H9 (cell line): ENCODE measurements at regions not wholly inside any gene's neighbourhood (a gene's known extent, or its start where the extent isn't known, plus 50 kb on each side); places are given as distances from the start of the nearest gene placed in this dataset.

Experiments used
- DNase-seq: peaks from one replicate; pipeline ENCODE4 v3.0.0-alpha.2; 2017
- H2AFZ ChIP-seq: one replicate; pipeline ENCODE4 v1.6.1; 2013; ENCODE audit warnings: mild to moderate bottlenecking, low read length, control low read depth, moderate library complexity
- H2AK5ac ChIP-seq: 2 replicates; pipeline ENCODE4 v1.6.1; 2013; ENCODE audit warnings: low read length, control low read depth, mixed read lengths; ENCODE audit not compliant: insufficient read length
- H2BK120ac ChIP-seq: one replicate; pipeline ENCODE4 v1.6.1; 2013; ENCODE audit warnings: low read depth, mild to moderate bottlenecking, low read length, control low read depth, inconsistent platforms; ENCODE audit not compliant: poor library complexity, severe bottlenecking
- H2BK12ac ChIP-seq: 2 replicates; pipeline ENCODE4 v1.6.1; 2013; ENCODE audit warnings: low read length, control low read depth, mixed read lengths, low read depth; ENCODE audit not compliant: insufficient read length
- H2BK15ac ChIP-seq: 2 replicates; pipeline ENCODE4 v1.6.1; 2013; ENCODE audit warnings: low read depth, low read length, control low read depth
- H2BK20ac ChIP-seq: one replicate; pipeline ENCODE4 v1.6.1; 2013; ENCODE audit warnings: low read depth, mild to moderate bottlenecking, low read length, control low read depth, inconsistent platforms; ENCODE audit not compliant: poor library complexity, severe bottlenecking
- H2BK5ac ChIP-seq: 2 replicates; pipeline ENCODE4 v1.6.1; 2013; ENCODE audit warnings: low read length, control low read depth, mixed read lengths; ENCODE audit not compliant: insufficient read length
- H3K14ac ChIP-seq: 2 replicates; pipeline ENCODE4 v1.6.1; 2013; ENCODE audit warnings: low read length, control low read depth; ENCODE audit not compliant: insufficient read depth
- H3K18ac ChIP-seq: 2 replicates; pipeline ENCODE4 v1.6.1; 2013; ENCODE audit warnings: low read depth, mild to moderate bottlenecking, mixed read lengths, low read length, control low read depth; ENCODE audit not compliant: insufficient read length
- H3K23ac ChIP-seq: 2 replicates; pipeline ENCODE4 v1.6.1; 2013; ENCODE audit warnings: low read length, control low read depth, mixed read lengths, low read depth; ENCODE audit not compliant: insufficient read length
- H3K23me2 ChIP-seq: 2 replicates; pipeline ENCODE4 v1.6.1; 2013; ENCODE audit warnings: low read depth, mild to moderate bottlenecking, mixed read lengths, low read length, control low read depth; ENCODE audit not compliant: insufficient read length, poor library complexity, severe bottlenecking
- H3K27ac ChIP-seq: 2 replicates; pipeline ENCODE4 v1.5.1; 2013; ENCODE audit warnings: low read length, control low read depth, mixed read lengths, low read depth; ENCODE audit not compliant: insufficient read length
- H3K27me3 ChIP-seq: 2 replicates; pipeline ENCODE4 v1.6.1; 2013; ENCODE audit warnings: low read length, control low read depth, inconsistent platforms; ENCODE audit not compliant: insufficient read depth
- H3K4ac ChIP-seq: 2 replicates; pipeline ENCODE4 v1.6.1; 2013; ENCODE audit warnings: low read depth, mild to moderate bottlenecking, control low read depth, inconsistent platforms, low read length, moderate library complexity
- H3K4me1 ChIP-seq: 2 replicates; pipeline ENCODE4 v1.6.1; 2013; ENCODE audit warnings: low read length, control low read depth, inconsistent platforms; ENCODE audit not compliant: insufficient read depth
- H3K4me2 ChIP-seq: 2 replicates; pipeline ENCODE4 v1.6.1; 2013; ENCODE audit warnings: low read length, control low read depth, mixed read lengths; ENCODE audit not compliant: insufficient read length, insufficient read depth
- H3K56ac ChIP-seq: 2 replicates; pipeline ENCODE4 v1.6.1; 2013; ENCODE audit warnings: low read depth, mild to moderate bottlenecking, mixed read lengths, low read length, control low read depth; ENCODE audit not compliant: insufficient read length
- H3K79me1 ChIP-seq: 2 replicates; pipeline ENCODE4 v1.6.1; 2013; ENCODE audit warnings: low read depth, mild to moderate bottlenecking, moderate library complexity, low read length, control low read depth, inconsistent platforms; ENCODE audit not compliant: insufficient read depth, poor library complexity, severe bottlenecking
- H3K79me2 ChIP-seq: 2 replicates; pipeline ENCODE4 v1.6.1; 2013; ENCODE audit warnings: low read length, control low read depth, inconsistent platforms; ENCODE audit not compliant: insufficient read depth
- H3K9ac ChIP-seq: 2 replicates; pipeline ENCODE4 v1.6.1; 2013; ENCODE audit warnings: low read length, control low read depth, mixed read lengths; ENCODE audit not compliant: insufficient read length; ENCODE audit errors: extremely low read depth
- H3K9me3 ChIP-seq: one replicate; pipeline ENCODE4 v1.6.1; 2013; ENCODE audit warnings: low read depth, low read length, inconsistent platforms; ENCODE audit not compliant: control insufficient read depth
- H3T11ph ChIP-seq: one replicate; pipeline ENCODE4 v1.6.1; 2013; ENCODE audit warnings: mild to moderate bottlenecking, low read length, control low read depth, inconsistent platforms
- H4K20me1 ChIP-seq: one replicate; pipeline ENCODE4 v1.6.1; 2013; ENCODE audit not compliant: control insufficient read depth, insufficient read length, insufficient read depth
- H4K5ac ChIP-seq: 2 replicates; pipeline ENCODE4 v1.6.1; 2013; ENCODE audit warnings: low read depth, mild to moderate bottlenecking, mixed read lengths, low read length, control low read depth; ENCODE audit not compliant: insufficient read length
- H4K8ac ChIP-seq: replicated peaks from 2 replicates; pipeline ENCODE4 v1.6.1; 2013; ENCODE audit warnings: low read length, control low read depth, mixed read lengths, low read depth; ENCODE audit not compliant: insufficient read length
- H4K91ac ChIP-seq: 2 replicates; pipeline ENCODE4 v1.6.1; 2013; ENCODE audit warnings: low read depth, mild to moderate bottlenecking, moderate library complexity, mixed read lengths, low read length, control low read depth; ENCODE audit not compliant: insufficient read length
- H3K27ac Mint-ChIP-seq, 3 experiments: 2 replicates in 2 of 3; 3 replicates in 1 of 3; pipeline ENCODE4 v1.8.0; 2020 to 2021; ENCODE audit warnings: mixed read lengths in 3 of 3, mild to moderate bottlenecking in 1 of 3, moderate library complexity in 1 of 3
- H3K27me3 Mint-ChIP-seq: 2 replicates; pipeline ENCODE4 v1.8.0; 2021; ENCODE audit warnings: low read depth, mild to moderate bottlenecking, moderate library complexity, mixed read lengths
- H3K36me3 Mint-ChIP-seq, 3 experiments: 2 replicates in 2 of 3; 3 replicates in 1 of 3; pipeline ENCODE4 v1.8.0; 2020 to 2021; ENCODE audit warnings: low read depth in 3 of 3, mixed read lengths in 3 of 3; ENCODE audit not compliant: insufficient read depth in 1 of 3
- H3K4me1 Mint-ChIP-seq, 2 experiments: 2 replicates each; pipeline ENCODE4 v1.8.0; 2020; ENCODE audit warnings: mixed read lengths in 2 of 2
- H3K4me3 Mint-ChIP-seq, 2 experiments: 2 replicates in 1 of 2; 3 replicates in 1 of 2; pipeline ENCODE4 v1.8.0; 2020 to 2021; ENCODE audit warnings: mild to moderate bottlenecking in 2 of 2, mixed read lengths in 2 of 2, moderate library complexity in 1 of 2
- H3K9me3 Mint-ChIP-seq, 2 experiments: 2 replicates in 1 of 2; 3 replicates in 1 of 2; pipeline ENCODE4 v1.8.0; 2020; ENCODE audit warnings: mild to moderate bottlenecking in 2 of 2, mixed read lengths in 2 of 2, moderate library complexity in 1 of 2
- WGBS: extraction: QIAGEN DNeasy Blood & Tissue Kit; methylation state at CpG from one replicate; pipeline ENCODE4 v1.1.7; 2013; ENCODE audit warnings: missing lambda C conversion rate, low lambda C conversion rate, mixed read lengths; ENCODE audit not compliant: insufficient read length; ENCODE audit errors: extremely low coverage; 5-methylcytosine and 5-hydroxymethylcytosine counted together
- TF ChIP-seq, protein P1 (sequence below): fragments of 200-600 bp; sonication (generic); conservative IDR thresholded peaks from 3 replicates; pipeline ENCODE4 v1.8.0; 2021; ENCODE audit warnings: antibody characterized with exemption, mild to moderate bottlenecking

DNA sequence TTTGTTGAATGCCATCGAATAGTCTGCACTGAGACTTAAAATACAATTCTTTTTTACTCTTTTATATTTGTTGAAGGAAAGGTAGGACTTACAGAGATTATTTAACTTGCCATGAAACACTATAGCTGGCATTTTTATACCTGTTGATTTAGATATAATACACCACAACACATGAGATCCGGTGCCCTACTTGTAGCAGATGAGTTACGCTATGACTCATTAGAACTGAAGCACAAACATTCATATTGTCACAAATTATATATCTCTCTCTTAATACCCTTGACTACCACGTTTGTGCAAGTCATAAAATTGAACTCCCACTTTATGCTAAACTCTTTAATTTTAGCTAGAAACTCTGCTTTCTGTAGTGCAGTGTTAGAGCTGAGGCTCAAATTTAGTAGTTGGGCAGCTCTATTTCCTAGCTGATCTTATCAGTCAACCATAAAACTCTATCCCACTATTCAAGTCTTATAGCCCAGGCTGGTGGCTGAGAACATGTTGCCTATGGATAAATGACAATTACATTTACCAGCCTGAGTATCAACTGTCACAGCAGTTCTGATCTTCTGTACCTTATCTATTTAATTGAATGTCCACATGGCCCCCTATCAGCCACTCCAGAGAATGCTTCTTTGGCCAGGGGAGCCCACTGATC, 137.4 kb upstream of the SEMA3D start:
- Histone ChIP-seq H3K14ac (no peak overlapping the region), H3K18ac (no peak overlapping the region), H2AFZ (no peak overlapping the region), H4K91ac (no peak overlapping the region), H3K79me2 (no peaks in the 10 kb centered on the region), H2BK5ac (no peak overlapping the region), H4K20me1 (no peaks in the 10 kb centered on the region), H3K4me1 (no peaks in the 10 kb centered on the region), H3K9me3 (no peaks in the 10 kb centered on the region), H2BK120ac (no peak overlapping the region), H3K23ac (no peak overlapping the region), H3K4ac (no peak overlapping the region), H3K23me2 (no peaks in the 10 kb centered on the region), H4K5ac (no peak overlapping the region), H3K9ac (no peak overlapping the region), H2BK20ac (no peak overlapping the region), H3K56ac (no peak overlapping the region), H3K79me1 (no peaks in the 10 kb centered on the region), H3K27me3 (no peaks in the 10 kb centered on the region), H3K4me2 (no peak overlapping the region), H2BK15ac (no peak overlapping the region), H3K27ac (no peak overlapping the region), H4K8ac (no peak overlapping the region), H2BK12ac (no peak overlapping the region), H3T11ph (no peak overlapping the region), H2AK5ac (no peak overlapping the region)
- Mint-ChIP-seq H3K36me3 (no peaks in the 10 kb centered on the region), H3K27ac (no peak overlapping the region), H3K9me3 (no peaks in the 10 kb centered on the region), H3K4me3 (no peak overlapping the region), H3K4me1 (no peaks in the 10 kb centered on the region), H3K27me3 (no peaks in the 10 kb centered on the region)
- TF ChIP-seq, protein P1, sequence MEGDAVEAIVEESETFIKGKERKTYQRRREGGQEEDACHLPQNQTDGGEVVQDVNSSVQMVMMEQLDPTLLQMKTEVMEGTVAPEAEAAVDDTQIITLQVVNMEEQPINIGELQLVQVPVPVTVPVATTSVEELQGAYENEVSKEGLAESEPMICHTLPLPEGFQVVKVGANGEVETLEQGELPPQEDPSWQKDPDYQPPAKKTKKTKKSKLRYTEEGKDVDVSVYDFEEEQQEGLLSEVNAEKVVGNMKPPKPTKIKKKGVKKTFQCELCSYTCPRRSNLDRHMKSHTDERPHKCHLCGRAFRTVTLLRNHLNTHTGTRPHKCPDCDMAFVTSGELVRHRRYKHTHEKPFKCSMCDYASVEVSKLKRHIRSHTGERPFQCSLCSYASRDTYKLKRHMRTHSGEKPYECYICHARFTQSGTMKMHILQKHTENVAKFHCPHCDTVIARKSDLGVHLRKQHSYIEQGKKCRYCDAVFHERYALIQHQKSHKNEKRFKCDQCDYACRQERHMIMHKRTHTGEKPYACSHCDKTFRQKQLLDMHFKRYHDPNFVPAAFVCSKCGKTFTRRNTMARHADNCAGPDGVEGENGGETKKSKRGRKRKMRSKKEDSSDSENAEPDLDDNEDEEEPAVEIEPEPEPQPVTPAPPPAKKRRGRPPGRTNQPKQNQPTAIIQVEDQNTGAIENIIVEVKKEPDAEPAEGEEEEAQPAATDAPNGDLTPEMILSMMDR, result no peak; the same call in 1 of the 3 replicates
- WGBS, result no CpG with 5 or more reads among the region's 4 CpGs
- DNase-seq, result no peak
